Activated CD4-positive, alpha-beta T cell treated with anti-CD3 and anti-CD28 coated beads for 48 hours (primary cell): ENCODE measurements at regions not wholly inside any gene's neighbourhood (a gene's known extent, or its start where the extent isn't known, plus 50 kb on each side); places are given as distances from the start of the nearest gene placed in this dataset.
A peak's percentile ranks its signal among the peaks of the same experiment; 100 is the strongest.

Experiments
- DNase-seq: peaks from one replicate; pipeline ENCODE4 v3.0.0-alpha.2; 2020

- DNase-seq, result no peak
These were observed 50.5 kb downstream of the RGS12 start for GRCh38 chr4:3343358-3343757.

- no peak for DNase-seq
These were observed 51.3 kb downstream of the RGS12 start for GRCh38 chr4:3344104-3344503.

- no peak for DNase-seq
These were observed 51.8 kb downstream of the RGS12 start for GRCh38 chr4:3344596-3344995.

GRCh38 chr4:3345384-3345783 lies 52.6 kb downstream of the RGS12 start:
- DNase-seq, result no peak

- DNase-seq, result peak; percentile 51
These were observed 53.3 kb downstream of the RGS12 start for GRCh38 chr4:3346146-3346545.

- no peak for DNase-seq
These were observed 55.0 kb downstream of the RGS12 start for GRCh38 chr4:3347871-3348270.

- no peak for DNase-seq
These were observed 55.8 kb downstream of the RGS12 start for GRCh38 chr4:3348621-3349020.

- DNase-seq, result no peak
These were observed 56.3 kb downstream of the RGS12 start for GRCh38 chr4:3349116-3349515.

GRCh38 chr4:3351997-3352396 lies 59.2 kb downstream of the RGS12 start:
- DNase-seq, result no peak

GRCh38 chr4:3352505-3352904 lies 59.7 kb downstream of the RGS12 start:
- DNase-seq, result no peak

GRCh38 chr4:3352941-3353594 lies 60.2 kb downstream of the RGS12 start:
- DNase-seq, result no peak

GRCh38 chr4:3353752-3354454 lies 61.1 kb downstream of the RGS12 start:
- DNase-seq, result no peak

- DNase-seq, result no peak
These were observed 61.6 kb downstream of the RGS12 start for GRCh38 chr4:3354455-3354811.

GRCh38 chr4:3355266-3355748 lies 62.5 kb downstream of the RGS12 start:
- DNase-seq, result no peak

- no peak for DNase-seq
These were observed 65.8 kb downstream of the RGS12 start for GRCh38 chr4:3358656-3359055.

- DNase-seq, result no peak
These were observed 68.0 kb downstream of the RGS12 start for GRCh38 chr4:3360777-3361176.

- no peak for DNase-seq
These were observed 68.6 kb downstream of the RGS12 start for GRCh38 chr4:3361406-3361805.

GRCh38 chr4:3361896-3362295 lies 69.1 kb downstream of the RGS12 start:
- no peak for DNase-seq

- no peak for DNase-seq
These were observed 69.8 kb downstream of the RGS12 start for GRCh38 chr4:3362431-3363287.

- DNase-seq, result no peak
These were observed 70.8 kb downstream of the RGS12 start for GRCh38 chr4:3363411-3364141.

- no peak for DNase-seq
These were observed 71.4 kb downstream of the RGS12 start for GRCh38 chr4:3364199-3364598.

GRCh38 chr4:3364634-3365314 lies 72.0 kb downstream of the RGS12 start:
- DNase-seq, result no peak
